ENCODE measurements at regions not wholly inside any gene's neighbourhood (a gene's known extent, or its start where the extent isn't known, plus 50 kb on each side); places are given as distances from the start of the nearest gene placed in this dataset.
"Not testable (repeated sequence)": the region's sequence is repeated elsewhere in the genome, so short reads cannot be mapped to it uniquely, and the experiment has no call there.

DNA sequence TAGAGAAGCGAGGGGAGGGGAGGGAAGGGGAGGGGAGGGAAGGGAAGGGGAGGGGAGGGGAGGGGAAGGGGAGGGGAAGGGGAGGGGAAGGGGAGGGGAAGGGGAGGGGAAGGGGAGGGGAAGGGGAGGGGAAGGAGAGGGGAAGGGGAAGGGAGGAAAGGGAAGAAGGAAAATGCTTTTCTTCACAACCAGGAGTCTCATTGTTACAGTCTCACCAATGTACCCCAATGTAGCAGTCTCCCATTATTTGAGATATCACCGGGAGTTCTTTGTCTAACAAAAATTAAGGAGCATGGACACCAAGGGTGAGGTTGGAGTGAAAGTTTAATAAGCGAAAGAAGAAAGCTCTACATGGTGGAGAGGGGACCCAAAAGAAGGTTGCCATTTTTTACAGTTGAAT, 1148.0 kb upstream of the ACVR2A start:
- TF ChIP-seq, protein P1, sequence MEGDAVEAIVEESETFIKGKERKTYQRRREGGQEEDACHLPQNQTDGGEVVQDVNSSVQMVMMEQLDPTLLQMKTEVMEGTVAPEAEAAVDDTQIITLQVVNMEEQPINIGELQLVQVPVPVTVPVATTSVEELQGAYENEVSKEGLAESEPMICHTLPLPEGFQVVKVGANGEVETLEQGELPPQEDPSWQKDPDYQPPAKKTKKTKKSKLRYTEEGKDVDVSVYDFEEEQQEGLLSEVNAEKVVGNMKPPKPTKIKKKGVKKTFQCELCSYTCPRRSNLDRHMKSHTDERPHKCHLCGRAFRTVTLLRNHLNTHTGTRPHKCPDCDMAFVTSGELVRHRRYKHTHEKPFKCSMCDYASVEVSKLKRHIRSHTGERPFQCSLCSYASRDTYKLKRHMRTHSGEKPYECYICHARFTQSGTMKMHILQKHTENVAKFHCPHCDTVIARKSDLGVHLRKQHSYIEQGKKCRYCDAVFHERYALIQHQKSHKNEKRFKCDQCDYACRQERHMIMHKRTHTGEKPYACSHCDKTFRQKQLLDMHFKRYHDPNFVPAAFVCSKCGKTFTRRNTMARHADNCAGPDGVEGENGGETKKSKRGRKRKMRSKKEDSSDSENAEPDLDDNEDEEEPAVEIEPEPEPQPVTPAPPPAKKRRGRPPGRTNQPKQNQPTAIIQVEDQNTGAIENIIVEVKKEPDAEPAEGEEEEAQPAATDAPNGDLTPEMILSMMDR (conservative IDR thresholded peaks at IDR 0.05 in 1 of 2, IDR thresholded peaks at IDR 0.05 in 1 of 2; ENCODE audit: low read depth in 1 of 2, low read length in 2 of 2): not testable (repeated sequence)
- TF ChIP-seq EZH2 (IDR thresholded peaks at IDR 0.05; ENCODE audit: low read length, missing control alignments): not testable (repeated sequence)

Data from fibroblast of lung (primary cell).